C4-2B (cell line): ENCODE measurements at regions not wholly inside any gene's neighbourhood (a gene's known extent, or its start where the extent isn't known, plus 50 kb on each side); places are given as distances from the start of the nearest gene placed in this dataset.

Experiments
- CTCF ChIP-seq: fragments of 450-650 bp; conservative IDR thresholded peaks from 2 replicates; pipeline ENCODE4 v1.5.1; 2017; ENCODE audit warnings: mild to moderate bottlenecking
- ZFX ChIP-seq: fragments of 450-650 bp; IDR thresholded peaks from 2 replicates; pipeline ENCODE4 v1.6.1; 2017

DNA sequence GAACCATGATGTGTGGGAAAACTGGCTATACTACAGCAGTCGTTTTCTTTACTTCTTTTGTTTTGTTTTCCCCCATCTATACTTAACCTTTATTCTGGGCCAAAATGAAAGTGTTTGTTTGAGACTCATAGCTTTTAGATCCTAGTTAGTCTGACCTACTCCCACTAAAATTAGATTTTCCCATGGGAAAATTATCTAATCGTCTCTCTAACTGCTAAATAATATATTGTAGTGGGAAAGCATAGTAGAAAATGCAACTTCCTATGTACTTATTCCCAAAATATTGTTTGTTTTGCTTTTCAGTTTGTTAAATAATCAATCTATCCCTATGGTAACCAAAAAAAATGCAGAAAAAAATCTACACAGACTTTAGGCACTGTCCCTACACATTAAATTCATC lies 96.6 kb downstream of the NOC3L start:
- TF ChIP-seq CTCF (no peak), ZFX (no peak)
